Tibial artery (tissue), 4 donors: ENCODE measurements at regions not wholly inside any gene's neighbourhood (a gene's known extent, or its start where the extent isn't known, plus 50 kb on each side); places are given as distances from the start of the nearest gene placed in this dataset.

Experiments used
- DNase-seq, 2 donors: peaks; one replicate each; pipeline ENCODE4 v3.0.0-alpha.2; 2019
- H3K27ac ChIP-seq, 2 donors: fragments of 200-600 bp; sonication (generic) in 1 of 2; 1 replicate in 1 of 2; 2 replicates in 1 of 2; pipeline ENCODE4 v1.5.1; 2018 to 2019; ENCODE audit warnings: mild to moderate bottlenecking in 1 of 2
- H3K27me3 ChIP-seq, 2 donors: fragments of 200-600 bp; sonication (generic) in 1 of 2; one replicate each; pipeline versions ENCODE4 v1.5.1 to v1.6.0; 2016 to 2019
- H3K36me3 ChIP-seq, 3 donors: fragments of 200-600 bp; sonication (generic) in 2 of 3; one replicate each; pipeline ENCODE4 v1.5.1; 2016 to 2019; ENCODE audit warnings: mild to moderate bottlenecking in 2 of 3
- H3K4me1 ChIP-seq, 4 donors: fragments of 200-600 bp; sonication (generic) in 2 of 4; 1 replicate in 3 of 4; 2 replicates in 1 of 4; pipeline ENCODE4 v1.5.1; 2016 to 2019
- H3K4me3 ChIP-seq, 2 donors: fragments of 200-600 bp; sonication (generic) in 1 of 2; 1 replicate in 1 of 2; 2 replicates in 1 of 2; pipeline ENCODE4 v1.5.1; 2018 to 2019; ENCODE audit warnings: mild to moderate bottlenecking in 2 of 2
- H3K9me3 ChIP-seq, 3 donors: fragments of 200-600 bp; sonication (generic) in 1 of 3; one replicate each; pipeline ENCODE4 v1.5.1; 2016 to 2019
- intact Hi-C: fragments of 100-400 bp; cut with DNase I; formaldehyde crosslinking; loops from one replicate; pipeline ENCODE4 v1.15.0; 2023; ENCODE audit warnings: low total_unique reads
- TF ChIP-seq, protein P1 (sequence below), 2 experiments: fragments of 200-600 bp in 1 of 2; fragments of 450-650 bp in 1 of 2; IDR thresholded peaks; one replicate each; pipeline ENCODE4 v1.5.1; 2017 to 2019; ENCODE audit warnings: antibody characterized with exemption in 2 of 2, mild to moderate bottlenecking in 1 of 2, moderate library complexity in 1 of 2

DNA sequence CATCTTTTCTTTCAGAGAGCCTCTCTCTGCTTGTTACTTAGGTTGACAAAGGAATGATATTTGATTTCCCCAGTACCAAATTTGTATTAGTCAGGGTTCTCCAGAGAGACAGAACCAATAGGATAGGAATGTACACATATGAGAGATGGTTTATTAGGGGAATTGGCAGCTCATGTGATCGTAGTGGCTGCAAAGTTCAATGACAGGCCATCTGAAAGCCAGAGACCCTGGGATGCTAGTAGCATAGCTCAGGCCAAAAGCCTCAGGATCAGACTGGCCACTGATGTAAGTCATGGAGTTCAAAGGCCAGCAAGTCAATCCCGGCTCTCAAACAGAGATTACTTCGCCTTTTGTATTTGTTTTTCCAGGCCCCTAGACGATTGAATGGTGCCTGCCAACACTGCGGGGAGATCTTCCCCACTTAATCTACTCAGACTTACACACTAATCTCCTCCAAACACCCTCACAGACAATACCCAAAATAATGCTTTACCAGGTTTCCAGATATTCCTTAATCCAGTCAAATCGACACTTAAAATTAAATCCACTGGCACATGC is 215.5 kb downstream of the ALDH8A1 start:
- Histone ChIP-seq H3K27me3 (no peaks in the 10 kb centered on the region), H3K27ac (no peak overlapping the region), H3K36me3 (no peaks in the 10 kb centered on the region), H3K4me3 (no peak overlapping the region), H3K4me1 (no peaks in the 10 kb centered on the region), H3K9me3 (no peaks in the 10 kb centered on the region)
- TF ChIP-seq, protein P1, sequence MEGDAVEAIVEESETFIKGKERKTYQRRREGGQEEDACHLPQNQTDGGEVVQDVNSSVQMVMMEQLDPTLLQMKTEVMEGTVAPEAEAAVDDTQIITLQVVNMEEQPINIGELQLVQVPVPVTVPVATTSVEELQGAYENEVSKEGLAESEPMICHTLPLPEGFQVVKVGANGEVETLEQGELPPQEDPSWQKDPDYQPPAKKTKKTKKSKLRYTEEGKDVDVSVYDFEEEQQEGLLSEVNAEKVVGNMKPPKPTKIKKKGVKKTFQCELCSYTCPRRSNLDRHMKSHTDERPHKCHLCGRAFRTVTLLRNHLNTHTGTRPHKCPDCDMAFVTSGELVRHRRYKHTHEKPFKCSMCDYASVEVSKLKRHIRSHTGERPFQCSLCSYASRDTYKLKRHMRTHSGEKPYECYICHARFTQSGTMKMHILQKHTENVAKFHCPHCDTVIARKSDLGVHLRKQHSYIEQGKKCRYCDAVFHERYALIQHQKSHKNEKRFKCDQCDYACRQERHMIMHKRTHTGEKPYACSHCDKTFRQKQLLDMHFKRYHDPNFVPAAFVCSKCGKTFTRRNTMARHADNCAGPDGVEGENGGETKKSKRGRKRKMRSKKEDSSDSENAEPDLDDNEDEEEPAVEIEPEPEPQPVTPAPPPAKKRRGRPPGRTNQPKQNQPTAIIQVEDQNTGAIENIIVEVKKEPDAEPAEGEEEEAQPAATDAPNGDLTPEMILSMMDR (IDR thresholded peaks at IDR 0.05), result no peak
- intact Hi-C loops, result no loop called here
- DNase-seq, result no peak

GRCh38 chr6:134733801-134734200 is 216.1 kb downstream of the ALDH8A1 start:
- no peak for DNase-seq
- H3K9me3 ChIP-seq, result no peaks in the 10 kb centered on the region
- no peaks in the 10 kb centered on the region for H3K27me3 ChIP-seq
- no peaks in the 10 kb centered on the region for H3K4me1 ChIP-seq
- TF ChIP-seq, protein P1 (IDR thresholded peaks at IDR 0.05), result no peak
- H3K4me3 ChIP-seq, result no peak overlapping the region
- H3K36me3 ChIP-seq, result no peaks in the 10 kb centered on the region
- intact Hi-C loops, result no loop called here
- no peak overlapping the region for H3K27ac ChIP-seq

- intact Hi-C loops, result no loop called here
- TF ChIP-seq, protein P1 (IDR thresholded peaks at IDR 0.05), result no peak
- no peak overlapping the region for H3K4me3 ChIP-seq
- no peaks in the 10 kb centered on the region for H3K36me3 ChIP-seq
- H3K4me1 ChIP-seq, result no peaks in the 10 kb centered on the region
- no peak overlapping the region for H3K27ac ChIP-seq
- no peaks in the 10 kb centered on the region for H3K27me3 ChIP-seq
- no peak for DNase-seq
- H3K9me3 ChIP-seq, result no peaks in the 10 kb centered on the region
Measured at GRCh38 chr6:134732763-134733162, 217.1 kb downstream of the ALDH8A1 start.

DNA sequence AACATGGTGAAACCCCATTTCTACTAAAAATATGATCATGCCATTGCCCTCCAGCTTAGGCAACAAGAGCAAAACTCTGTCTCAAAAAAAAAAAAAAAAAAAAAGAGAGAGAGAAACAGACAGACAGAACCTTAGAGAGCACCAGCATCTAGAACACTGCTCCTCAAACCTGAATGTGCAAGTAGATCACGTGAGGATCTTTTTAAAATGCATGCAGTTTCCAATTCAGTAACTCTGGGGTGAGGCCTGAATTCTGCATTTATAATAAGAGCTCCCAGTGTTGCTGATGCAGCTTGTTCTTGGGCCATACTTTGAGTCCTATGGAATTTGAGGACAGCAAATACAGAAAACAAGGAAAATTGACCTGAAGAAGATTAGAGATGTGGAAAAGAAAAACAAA is 218.3 kb downstream of the ALDH8A1 start:
- H3K4me3 ChIP-seq, result no peak overlapping the region
- H3K27ac ChIP-seq, result no peak overlapping the region
- no peaks in the 10 kb centered on the region for H3K9me3 ChIP-seq
- H3K4me1 ChIP-seq, result no peaks in the 10 kb centered on the region
- H3K27me3 ChIP-seq, result no peaks in the 10 kb centered on the region
- TF ChIP-seq, protein P1 (IDR thresholded peaks at IDR 0.05), result no peak
- no peaks in the 10 kb centered on the region for H3K36me3 ChIP-seq
- intact Hi-C loops, result no loop called here
- no peak for DNase-seq

- Histone ChIP-seq H3K4me3 (no peak overlapping the region), H3K27ac (no peak overlapping the region), H3K4me1 (no peaks in the 10 kb centered on the region), H3K27me3 (no peaks in the 10 kb centered on the region), H3K9me3 (no peaks in the 10 kb centered on the region), H3K36me3 (no peaks in the 10 kb centered on the region)
- intact Hi-C loops, result no loop called here
- TF ChIP-seq, protein P1 (IDR thresholded peaks at IDR 0.05), result no peak
- no peak for DNase-seq
Measured at GRCh38 chr6:134730013-134730412, 219.9 kb downstream of the ALDH8A1 start.

- TF ChIP-seq, protein P1 (IDR thresholded peaks at IDR 0.05), result no peak
- intact Hi-C loops, result no loop called here
- no peaks in the 10 kb centered on the region for H3K9me3 ChIP-seq
- no peak for DNase-seq
- H3K27me3 ChIP-seq, result no peaks in the 10 kb centered on the region
- H3K27ac ChIP-seq, result no peak overlapping the region
- no peak overlapping the region for H3K4me3 ChIP-seq
- peaks cover 0 to under 1% (median 0%) of the 10 kb centered on the region in 4 donors for H3K4me1 ChIP-seq
- no peaks in the 10 kb centered on the region for H3K36me3 ChIP-seq
Measured at GRCh38 chr6:134729561-134729960, 220.3 kb downstream of the ALDH8A1 start.
